PC-9 (cell line): ENCODE measurements at regions not wholly inside any gene's neighbourhood (a gene's known extent, or its start where the extent isn't known, plus 50 kb on each side); places are given as distances from the start of the nearest gene placed in this dataset.

Source experiments
- BruUV-seq: library from RNA; stranded (reverse); fragments of 400-500 nt; replicated peaks from 2 replicates; lab custom pipeline; 2021; lab: Mats Ljungman, UMichigan
- CTCF ChIA-PET: fragments of 300-600 bp; sonication (Branson Sonifier 250); formaldehyde crosslinking; loops from one replicate; lab custom pipeline; 2022; ENCODE audit warnings: antibody characterized with exemption; lab: Charles Lee
- POLR2A ChIA-PET: fragments of 300-600 bp; sonication (Branson Sonifier 250); formaldehyde crosslinking; loops from one replicate; lab custom pipeline; 2022; ENCODE audit warnings: antibody characterized with exemption; ENCODE audit not compliant: unreplicated experiment; lab: Charles Lee
- DNase-seq, 2 experiments: peaks; one replicate each; pipeline versions ENCODE4 v3.0.0 to v3.0.0-alpha.2; 2015 to 2022; ENCODE audit warnings: mixed read lengths in 1 of 2
- H2AFZ ChIP-seq: fragments of 200-600 bp; sonication (generic); 2 replicates; pipeline ENCODE4 v1.8.1; 2017; ENCODE audit warnings: antibody characterized with exemption
- H3F3A ChIP-seq: fragments of 200-600 bp; sonication (generic); 2 replicates; pipeline ENCODE4 v1.8.1; 2017; ENCODE audit warnings: antibody characterized with exemption, mild to moderate bottlenecking, low read depth; ENCODE audit not compliant: insufficient read depth
- H3K27ac ChIP-seq: fragments of 200-600 bp; sonication (generic); 2 replicates; pipeline ENCODE4 v1.6.1; 2016; ENCODE audit warnings: mixed run types
- H3K27me3 ChIP-seq: fragments of 200-600 bp; sonication (generic); 2 replicates; pipeline ENCODE4 v1.6.1; 2016; ENCODE audit warnings: low read depth, mixed run types; ENCODE audit not compliant: insufficient read depth
- H3K36me3 ChIP-seq: fragments of 200-600 bp; sonication (generic); 2 replicates; pipeline ENCODE4 v1.6.1; 2016; ENCODE audit warnings: low read depth, mixed run types
- H3K4me1 ChIP-seq: fragments of 200-600 bp; sonication (generic); replicated peaks from 2 replicates; pipeline ENCODE4 v1.6.1; 2016; ENCODE audit warnings: mixed run types; ENCODE audit not compliant: insufficient read depth
- H3K4me2 ChIP-seq: fragments of 200-600 bp; sonication (generic); 2 replicates; pipeline ENCODE4 v1.6.1; 2017; ENCODE audit warnings: mixed run types
- H3K4me3 ChIP-seq: fragments of 200-600 bp; sonication (generic); 2 replicates; pipeline ENCODE4 v1.6.1; 2016; ENCODE audit warnings: mixed run types
- H3K79me2 ChIP-seq: fragments of 200-600 bp; sonication (generic); 2 replicates; pipeline ENCODE4 v1.6.1; 2017; ENCODE audit warnings: low read depth, mixed run types
- H3K9me2 ChIP-seq: fragments of 200-600 bp; sonication (generic); 2 replicates; pipeline ENCODE4 v1.8.1; 2017; ENCODE audit warnings: mild to moderate bottlenecking; ENCODE audit not compliant: insufficient read depth
- H3K9me3 ChIP-seq: fragments of 200-600 bp; sonication (generic); 2 replicates; pipeline ENCODE4 v1.8.1; 2016; ENCODE audit warnings: low read depth; ENCODE audit not compliant: insufficient read depth
- H4K20me1 ChIP-seq: fragments of 200-600 bp; sonication (generic); 2 replicates; pipeline ENCODE4 v1.8.1; 2017; ENCODE audit not compliant: insufficient read depth
- CTCF ChIP-seq: fragments of 200-600 bp; sonication (generic); conservative IDR thresholded peaks from 2 replicates; pipeline ENCODE4 v1.6.1; 2017; ENCODE audit warnings: mixed run types, antibody characterized with exemption, mild to moderate bottlenecking, moderate library complexity
- EZH2 ChIP-seq: fragments of 200-600 bp; sonication (generic); IDR thresholded peaks from 2 replicates; pipeline ENCODE4 v1.8.0; 2017; ENCODE audit warnings: antibody characterized with exemption, low read depth
- intact Hi-C: fragments of 100-400 bp; cut with micrococcal nuclease; formaldehyde crosslinking; loops from one replicate; pipeline ENCODE4 v1.10.0; 2022; ENCODE audit not compliant: unreplicated experiment

GRCh38 chr22:49525360-49525759 is 302.3 kb downstream of the BRD1 start:
- Histone ChIP-seq H3K4me2 (no peak overlapping the region), H3K9me3 (no peaks in the 10 kb centered on the region; the same call in 1 of the 2 replicates), H3K9me2 (no peaks in the 10 kb centered on the region), H3K27ac (no peak overlapping the region), H3K4me3 (no peak overlapping the region), H3K79me2 (no peaks in the 10 kb centered on the region), H3K27me3 (peaks cover 79% of the 10 kb centered on the region), H3F3A (no peaks in the 10 kb centered on the region), H3K36me3 (no peaks in the 10 kb centered on the region), H4K20me1 (no peaks in the 10 kb centered on the region), H3K4me1 (peaks cover 5% of the 10 kb centered on the region), H2AFZ (no peak overlapping the region)
- POLR2A ChIA-PET, result no interaction called here
- no peak for DNase-seq
- TF ChIP-seq EZH2, result no peak
- no peak for TF ChIP-seq CTCF
- CTCF ChIA-PET, result no interaction called here
- intact Hi-C loops, result no loop called here
- no TSS peak for BruUV-seq

GRCh38 chr22:49524362-49524761 is 303.3 kb downstream of the BRD1 start:
- Histone ChIP-seq H3K4me1 (peaks cover 5% of the 10 kb centered on the region), H2AFZ (no peak overlapping the region), H3K36me3 (no peaks in the 10 kb centered on the region), H3K4me3 (no peak overlapping the region), H3K27ac (no peak overlapping the region), H3K27me3 (peaks cover 81% of the 10 kb centered on the region), H3K9me3 (no peaks in the 10 kb centered on the region; the same call in 1 of the 2 replicates), H3K79me2 (no peaks in the 10 kb centered on the region), H4K20me1 (no peaks in the 10 kb centered on the region), H3F3A (no peaks in the 10 kb centered on the region), H3K4me2 (no peak overlapping the region), H3K9me2 (no peaks in the 10 kb centered on the region)
- intact Hi-C loops, result no loop called here
- ChIA-PET POLR2A (no interaction called here), CTCF (no interaction called here)
- BruUV-seq, result no TSS peak
- DNase-seq, result no peak
- TF ChIP-seq EZH2 (no peak), CTCF (no peak)

- no peaks in the 10 kb centered on the region for H3F3A ChIP-seq
- H3K4me3 ChIP-seq, result no peak overlapping the region
- no TSS peak for BruUV-seq
- H3K36me3 ChIP-seq, result no peaks in the 10 kb centered on the region
- ChIA-PET CTCF (no interaction called here), POLR2A (no interaction called here)
- H3K79me2 ChIP-seq, result no peaks in the 10 kb centered on the region
- TF ChIP-seq EZH2 (no peak), CTCF (no peak)
- H3K9me2 ChIP-seq, result no peaks in the 10 kb centered on the region
- DNase-seq, result no peak
- H3K9me3 ChIP-seq, result no peaks in the 10 kb centered on the region; the same call in 1 of the 2 replicates
- no peak overlapping the region for H3K4me2 ChIP-seq
- peaks cover 90% of the 10 kb centered on the region for H3K27me3 ChIP-seq
- intact Hi-C loops, result no loop called here
- no peak overlapping the region for H2AFZ ChIP-seq
- no peaks in the 10 kb centered on the region for H4K20me1 ChIP-seq
- no peak overlapping the region for H3K27ac ChIP-seq
- peaks cover 5% of the 10 kb centered on the region for H3K4me1 ChIP-seq
These were observed 304.2 kb downstream of the BRD1 start for GRCh38 chr22:49523374-49524008.
